NOMO-1 treated with DMSO at 0.1 percent for 48 hours (cell line): ENCODE measurements at regions not wholly inside any gene's neighbourhood (a gene's known extent, or its start where the extent isn't known, plus 50 kb on each side); places are given as distances from the start of the nearest gene placed in this dataset.

Experiments used
- DNase-seq: peaks from one replicate; lab custom pipeline; 2025; ENCODE audit not compliant: unreplicated experiment; lab: John Stamatoyannopoulos, UW

- no peak for DNase-seq
Measured at GRCh38 chr12:74794522-74794921, 256.9 kb downstream of the ATXN7L3B start.

GRCh38 chr12:74801625-74802024 is 264.0 kb downstream of the ATXN7L3B start:
- no peak for DNase-seq

DNA sequence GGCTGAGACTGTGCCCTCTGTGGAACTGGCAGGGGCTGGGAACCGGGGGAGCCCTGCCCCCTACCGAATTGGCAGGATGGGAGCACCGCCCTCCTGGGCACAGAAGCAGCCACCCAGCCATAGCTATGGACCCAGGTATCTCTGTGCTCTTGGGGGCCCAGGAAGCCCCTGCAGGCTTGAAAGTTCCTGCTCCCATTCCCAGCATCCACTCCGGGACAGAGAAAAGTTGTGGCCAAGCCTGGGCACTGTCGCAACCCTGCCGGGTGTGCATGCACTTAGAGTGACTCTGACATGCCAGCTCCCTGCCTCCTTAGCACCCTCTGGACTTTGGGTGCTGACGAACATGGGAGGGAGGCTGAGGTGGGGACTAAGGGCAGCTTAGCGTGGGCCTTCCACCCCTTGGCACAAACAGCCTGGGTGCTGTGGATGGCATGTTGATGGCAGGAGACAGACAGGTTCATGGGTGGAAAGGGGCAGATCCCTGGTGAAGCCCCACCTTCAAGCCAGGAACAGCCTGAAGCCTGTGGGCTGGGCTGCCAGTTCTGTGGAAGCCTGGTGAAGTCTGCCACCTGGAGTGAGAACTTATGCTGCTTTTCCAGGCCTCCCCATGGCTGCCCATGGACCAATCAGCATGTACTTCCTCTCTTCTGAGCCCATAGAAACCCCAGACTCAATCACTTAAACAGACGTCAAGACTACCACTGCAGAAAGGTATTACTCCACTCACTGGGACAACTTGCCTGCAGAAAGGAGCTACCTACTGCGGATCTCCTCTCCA is 279.0 kb downstream of the ATXN7L3B start:
- no peak for DNase-seq

DNA sequence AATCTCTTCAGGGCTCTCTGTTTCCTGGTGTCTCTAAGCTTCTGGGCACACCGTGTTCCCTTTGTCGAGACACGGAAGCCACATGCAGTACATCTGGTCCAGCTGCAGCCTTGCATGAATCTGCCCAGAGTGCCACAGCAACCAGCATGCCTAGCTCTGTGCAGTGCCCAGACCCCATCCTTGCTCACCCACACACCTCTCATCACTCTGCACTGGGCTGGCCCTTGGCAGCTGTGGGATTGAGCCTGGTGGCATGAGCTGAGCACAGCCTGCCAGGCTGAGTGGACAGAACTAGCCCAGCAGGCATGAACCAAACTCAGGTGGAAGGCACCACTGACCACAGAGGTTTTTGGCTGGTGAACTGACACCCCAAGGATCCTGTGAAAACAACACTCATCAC is 279.9 kb downstream of the ATXN7L3B start:
- no peak for DNase-seq

- DNase-seq = no peak
Measured at GRCh38 chr12:74818412-74818811, 280.8 kb downstream of the ATXN7L3B start.

DNA sequence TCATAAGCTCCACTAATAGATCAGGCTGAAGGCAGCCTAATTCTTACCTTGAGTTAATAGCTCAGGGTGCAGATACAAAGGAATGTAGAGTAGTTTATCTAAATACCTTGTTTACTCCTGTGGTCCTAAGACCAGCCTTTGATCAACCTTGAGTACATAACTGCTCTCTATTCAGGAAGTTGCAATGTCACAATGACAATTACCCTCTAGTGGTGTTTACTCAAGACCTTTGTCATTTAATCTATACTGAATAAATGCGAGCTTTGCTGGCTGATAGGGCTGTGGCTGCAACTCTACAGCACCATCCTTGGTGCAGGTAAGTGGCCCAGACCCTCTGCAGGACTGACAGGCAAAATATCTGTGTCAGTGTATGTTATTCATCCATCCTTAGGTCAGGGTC is 282.7 kb downstream of the ATXN7L3B start:
- DNase-seq = no peak

GRCh38 chr12:74836567-74836966 is 298.9 kb downstream of the ATXN7L3B start:
- no peak for DNase-seq

DNA sequence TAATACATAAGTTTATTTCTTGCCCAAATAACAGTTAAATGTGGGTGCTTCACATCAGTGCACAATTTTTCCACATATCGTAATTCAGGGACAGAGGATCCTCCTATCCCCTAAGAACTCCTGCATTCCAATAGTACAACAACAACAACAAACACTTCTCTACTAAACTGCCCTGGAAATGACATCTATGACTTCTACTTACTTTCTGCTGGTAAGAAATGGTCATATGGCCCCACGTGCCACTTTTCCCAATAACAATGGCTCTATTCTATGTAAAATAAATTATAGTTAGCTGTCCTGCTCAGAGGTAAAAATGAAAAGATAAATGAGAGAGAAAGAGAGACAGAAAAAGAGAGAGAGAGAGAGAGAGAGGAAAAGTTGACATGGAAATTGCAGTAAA is 308.5 kb downstream of the ATXN7L3B start:
- DNase-seq = no peak

- DNase-seq = no peak
Measured at GRCh38 chr12:74847169-74847568, 309.5 kb downstream of the ATXN7L3B start.

GRCh38 chr12:74848006-74848405 is 310.4 kb downstream of the ATXN7L3B start:
- DNase-seq = no peak

GRCh38 chr12:74849801-74850200 is 312.2 kb downstream of the ATXN7L3B start:
- DNase-seq = no peak

GRCh38 chr12:74871817-74872216 is 334.2 kb downstream of the ATXN7L3B start:
- no peak for DNase-seq

- no peak for DNase-seq
Measured at GRCh38 chr12:74885775-74886174, 323.9 kb downstream of the KCNC2 start.

GRCh38 chr12:74889073-74889472 is 320.6 kb downstream of the KCNC2 start:
- no peak for DNase-seq

GRCh38 chr12:74889563-74890236 is 319.9 kb downstream of the KCNC2 start:
- no peak for DNase-seq

GRCh38 chr12:74890237-74890599 is 319.4 kb downstream of the KCNC2 start:
- DNase-seq = no peak

DNA sequence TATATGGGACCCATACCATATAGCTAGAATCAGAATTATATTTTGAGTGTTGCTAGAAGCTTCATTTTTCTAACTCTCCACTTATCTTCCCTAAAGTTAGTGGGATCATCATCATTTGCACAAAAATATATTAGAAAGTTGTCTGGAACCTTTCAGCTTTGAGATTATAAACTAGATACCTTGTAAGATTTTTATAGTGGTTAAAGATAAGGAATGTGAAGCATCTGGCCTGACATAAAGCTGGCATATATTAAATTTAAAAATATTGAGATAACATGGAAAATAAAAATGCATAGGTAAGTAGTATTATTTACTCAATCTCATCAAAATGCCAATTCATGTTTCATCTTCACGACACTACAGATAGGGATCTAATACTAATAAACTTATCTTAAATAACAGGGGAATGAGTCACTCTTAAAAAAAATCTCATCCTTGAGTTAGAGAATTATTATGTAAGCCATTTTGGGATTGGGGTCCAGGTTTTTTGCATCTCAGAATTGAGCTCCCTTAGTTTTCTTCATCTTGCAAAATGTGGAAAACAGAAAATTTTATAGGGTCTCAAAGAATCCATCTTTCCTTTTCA is 318.5 kb downstream of the KCNC2 start:
- no peak for DNase-seq

DNA sequence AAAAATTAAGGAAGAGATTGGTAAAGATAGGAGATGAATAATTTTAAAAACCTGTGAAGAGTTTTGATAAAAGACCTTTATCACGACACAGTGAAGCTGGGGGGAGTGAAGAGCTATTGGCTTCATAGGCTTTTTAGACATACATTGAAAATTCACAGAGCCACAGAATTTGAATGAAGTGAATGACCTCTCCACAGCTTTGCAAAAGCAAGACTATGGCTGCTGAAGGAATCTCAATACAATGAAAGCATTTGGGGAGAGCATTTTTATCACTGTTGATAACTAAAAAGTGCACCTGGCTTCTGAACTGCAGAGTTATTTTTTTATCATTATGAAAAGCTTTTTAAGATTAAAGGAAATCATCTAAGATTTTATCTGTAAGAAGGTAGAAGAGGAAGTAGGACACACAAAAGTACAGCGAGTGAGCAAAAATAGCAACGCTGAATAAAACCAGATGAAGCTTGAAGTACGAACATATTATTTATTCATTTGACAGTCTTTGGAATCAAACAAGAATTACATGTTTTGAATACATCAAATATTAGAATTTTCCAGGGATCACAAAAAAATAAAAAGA is 317.5 kb downstream of the KCNC2 start:
- DNase-seq = no peak

- no peak for DNase-seq
Measured at GRCh38 chr12:74896186-74896585, 313.5 kb downstream of the KCNC2 start.

DNA sequence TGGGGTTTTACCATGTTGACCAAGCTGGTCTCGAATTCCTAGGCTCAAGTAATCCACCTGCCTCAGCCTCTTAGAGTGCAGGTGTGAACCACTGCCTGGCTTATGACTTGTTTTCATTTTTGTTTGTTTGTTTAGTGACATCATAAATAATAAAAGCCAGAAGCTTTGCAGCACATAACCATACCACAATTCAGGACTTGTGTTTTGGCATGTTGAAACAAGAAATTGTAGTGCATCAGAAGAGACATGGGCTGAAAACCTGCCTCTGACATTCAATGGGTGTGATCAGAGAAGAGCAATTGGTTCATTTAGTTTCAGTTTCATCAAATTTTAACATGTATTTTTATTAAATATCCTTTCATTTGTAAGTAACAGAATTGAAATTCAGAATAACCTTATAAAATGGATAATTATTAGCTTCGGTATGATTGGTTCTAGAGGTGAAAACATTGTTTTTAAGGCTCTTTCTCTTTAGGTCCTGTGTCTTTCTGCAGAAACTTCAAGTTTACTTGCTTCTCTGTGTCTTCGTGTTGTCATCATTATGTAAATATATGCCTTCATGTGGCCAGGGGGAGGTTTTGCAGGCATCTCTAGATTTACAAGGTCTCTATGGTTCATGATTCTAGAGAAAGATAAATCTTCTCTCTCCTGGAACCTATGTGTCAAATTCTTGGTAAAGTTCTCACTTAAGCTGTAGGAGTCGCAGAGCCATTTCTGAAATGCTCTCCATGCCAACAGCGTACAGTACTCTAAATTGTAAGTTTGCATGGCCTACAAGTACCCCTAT is 312.0 kb downstream of the KCNC2 start:
- DNase-seq = no peak
